Epithelial cell of esophagus (primary cell): ENCODE measurements at regions not wholly inside any gene's neighbourhood (a gene's known extent, or its start where the extent isn't known, plus 50 kb on each side); places are given as distances from the start of the nearest gene placed in this dataset.
A peak's percentile ranks its signal among the peaks of the same experiment; 100 is the strongest.

ENCODE experiments used
- DNase-seq: peaks from one replicate; pipeline ENCODE4 v3.0.0; 2010; ENCODE audit warnings: low read depth
- H3K4me3 ChIP-seq: 2 replicates; pipeline ENCODE4 v1.5.1; 2011; ENCODE audit warnings: mild to moderate bottlenecking, low read length, control low read depth
- TF ChIP-seq, protein P1 (sequence below): IDR thresholded peaks from 2 replicates; pipeline ENCODE4 v1.5.1; 2011; ENCODE audit warnings: low read depth, mild to moderate bottlenecking, low read length, control low read depth, inconsistent platforms; ENCODE audit not compliant: insufficient read depth; ENCODE audit errors: missing control alignments

DNA sequence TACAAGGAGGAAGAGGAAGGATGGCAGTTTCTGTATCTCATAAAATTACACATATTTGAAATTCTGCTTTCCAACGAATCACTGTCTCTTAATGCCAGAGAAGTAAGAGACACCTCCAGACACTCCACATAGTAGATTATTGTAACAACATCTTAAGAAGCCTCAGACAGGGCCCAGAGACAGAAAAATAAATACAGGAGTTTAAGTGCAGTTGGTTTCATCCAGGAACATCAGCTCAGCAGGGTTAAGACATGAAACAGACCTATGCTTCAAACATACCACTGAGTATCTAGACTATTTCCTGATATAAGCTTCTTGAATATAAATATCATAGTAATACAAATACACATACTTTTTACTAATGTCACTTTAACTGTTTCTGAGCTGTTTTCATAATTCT lies 290.3 kb downstream of the ADAMTS20 start:
- TF ChIP-seq, protein P1, sequence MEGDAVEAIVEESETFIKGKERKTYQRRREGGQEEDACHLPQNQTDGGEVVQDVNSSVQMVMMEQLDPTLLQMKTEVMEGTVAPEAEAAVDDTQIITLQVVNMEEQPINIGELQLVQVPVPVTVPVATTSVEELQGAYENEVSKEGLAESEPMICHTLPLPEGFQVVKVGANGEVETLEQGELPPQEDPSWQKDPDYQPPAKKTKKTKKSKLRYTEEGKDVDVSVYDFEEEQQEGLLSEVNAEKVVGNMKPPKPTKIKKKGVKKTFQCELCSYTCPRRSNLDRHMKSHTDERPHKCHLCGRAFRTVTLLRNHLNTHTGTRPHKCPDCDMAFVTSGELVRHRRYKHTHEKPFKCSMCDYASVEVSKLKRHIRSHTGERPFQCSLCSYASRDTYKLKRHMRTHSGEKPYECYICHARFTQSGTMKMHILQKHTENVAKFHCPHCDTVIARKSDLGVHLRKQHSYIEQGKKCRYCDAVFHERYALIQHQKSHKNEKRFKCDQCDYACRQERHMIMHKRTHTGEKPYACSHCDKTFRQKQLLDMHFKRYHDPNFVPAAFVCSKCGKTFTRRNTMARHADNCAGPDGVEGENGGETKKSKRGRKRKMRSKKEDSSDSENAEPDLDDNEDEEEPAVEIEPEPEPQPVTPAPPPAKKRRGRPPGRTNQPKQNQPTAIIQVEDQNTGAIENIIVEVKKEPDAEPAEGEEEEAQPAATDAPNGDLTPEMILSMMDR = no peak
- no peak overlapping the region for H3K4me3 ChIP-seq
- DNase-seq = no peak

DNA sequence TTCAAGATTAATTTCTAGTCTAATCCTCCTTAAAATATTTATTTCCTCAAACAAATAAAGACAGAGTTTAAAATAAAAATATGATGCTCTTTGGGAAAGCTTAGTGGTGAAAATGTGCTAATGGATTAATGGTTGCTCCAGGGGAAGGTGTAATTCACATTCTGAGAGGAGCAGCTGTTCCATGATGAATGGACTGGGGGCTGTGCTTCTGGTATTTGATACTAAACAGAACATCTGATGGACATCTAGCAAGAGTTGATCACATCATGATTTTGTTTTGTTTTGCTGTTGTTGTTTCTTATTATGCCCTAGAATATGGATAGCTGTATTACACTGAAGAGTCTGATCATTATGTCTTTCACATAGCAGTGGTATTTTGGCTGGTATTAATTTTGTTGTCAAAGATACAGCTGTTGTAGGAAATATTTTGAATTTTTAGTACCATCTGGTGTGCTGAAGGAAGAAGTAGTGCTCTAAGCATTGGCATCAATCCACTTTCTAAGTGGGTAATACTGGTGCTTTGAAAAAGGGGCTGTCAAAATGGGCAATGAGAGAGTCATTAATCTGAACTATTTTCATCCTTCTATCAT lies 296.4 kb downstream of the ADAMTS20 start:
- TF ChIP-seq, protein P1 = no peak
- no peak for DNase-seq
- H3K4me3 ChIP-seq = no peak overlapping the region

DNA sequence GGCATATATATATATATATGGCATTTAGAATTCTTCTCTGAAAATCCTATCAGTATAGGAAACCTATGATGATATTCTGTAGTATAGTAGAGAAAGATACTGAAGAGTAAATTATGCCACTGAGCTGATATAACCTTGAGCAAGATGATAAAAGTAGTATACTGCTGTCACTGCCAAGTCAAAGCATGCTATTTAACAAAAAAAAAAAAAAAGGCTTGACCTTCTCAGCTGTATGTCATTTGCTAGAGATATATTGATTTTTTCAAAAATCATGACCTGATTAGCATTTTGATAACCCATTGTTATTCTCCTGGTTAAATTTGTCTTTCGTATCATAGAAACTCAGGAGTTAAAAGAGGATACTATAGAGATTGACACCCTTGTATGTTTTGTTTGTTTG lies 299.4 kb downstream of the ADAMTS20 start:
- TF ChIP-seq, protein P1 = no peak
- no peak overlapping the region for H3K4me3 ChIP-seq
- DNase-seq = no peak

DNA sequence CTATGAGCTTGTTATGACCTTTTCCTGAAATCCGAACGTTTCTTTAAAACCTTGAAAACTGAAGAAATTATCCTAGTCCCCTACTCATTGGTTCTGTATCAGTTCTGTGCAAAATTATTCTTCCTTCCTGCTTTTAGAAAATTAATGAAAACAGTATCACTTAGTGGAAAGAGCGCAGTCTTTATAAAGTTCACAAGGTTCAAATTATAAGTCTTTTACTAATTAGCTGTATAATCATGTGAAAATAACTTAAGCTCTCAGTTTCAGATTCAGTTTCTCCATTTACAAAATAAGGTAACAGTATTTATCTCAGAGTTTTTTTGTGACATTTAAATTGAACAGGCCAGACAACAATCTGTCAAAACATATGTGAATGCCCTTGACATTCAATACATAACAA lies 306.1 kb downstream of the ADAMTS20 start:
- TF ChIP-seq, protein P1 = no peak
- DNase-seq = no peak
- no peak overlapping the region for H3K4me3 ChIP-seq

DNA sequence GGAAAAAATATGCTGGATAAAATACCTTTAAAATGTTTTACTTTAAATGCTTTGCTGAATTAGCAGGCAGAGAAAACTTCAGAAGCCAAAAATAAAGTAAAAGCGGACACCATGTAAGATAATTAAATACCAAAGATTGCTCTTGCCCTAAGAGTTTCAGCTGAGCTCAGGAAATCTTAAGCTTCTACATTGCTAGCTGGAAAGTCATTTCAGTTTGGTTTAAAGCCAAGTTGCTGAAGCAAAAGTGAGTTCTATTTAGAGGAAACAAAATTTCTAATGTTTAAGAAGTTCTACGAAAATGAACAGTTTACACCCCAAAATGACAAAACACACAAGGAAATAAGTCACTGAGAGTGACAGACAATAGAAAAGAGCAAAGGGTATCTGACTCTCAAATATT lies 310.0 kb downstream of the ADAMTS20 start:
- TF ChIP-seq, protein P1 = no peak
- H3K4me3 ChIP-seq = no peak overlapping the region
- DNase-seq = no peak

DNA sequence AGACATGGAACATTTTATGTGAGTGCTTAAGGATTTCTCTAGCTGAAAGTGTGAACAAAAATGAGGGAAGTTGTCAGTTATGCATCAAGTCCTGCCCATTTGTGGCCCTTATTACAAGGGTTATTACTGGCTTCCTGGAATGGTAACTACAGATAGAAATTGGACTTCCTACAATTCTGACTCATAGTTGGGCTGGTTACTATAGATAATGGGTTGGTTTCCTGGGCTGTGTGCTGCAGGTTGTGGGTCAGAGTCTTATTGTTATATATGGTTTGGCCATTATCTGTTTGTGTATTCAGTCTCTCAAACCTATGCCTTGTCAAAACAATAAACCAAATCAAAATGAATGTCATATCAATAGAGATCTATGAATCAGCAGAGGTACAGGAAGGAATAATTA lies 313.7 kb downstream of the ADAMTS20 start:
- no peak overlapping the region for H3K4me3 ChIP-seq
- peak; percentile 1 for DNase-seq
- TF ChIP-seq, protein P1 = no peak

DNA sequence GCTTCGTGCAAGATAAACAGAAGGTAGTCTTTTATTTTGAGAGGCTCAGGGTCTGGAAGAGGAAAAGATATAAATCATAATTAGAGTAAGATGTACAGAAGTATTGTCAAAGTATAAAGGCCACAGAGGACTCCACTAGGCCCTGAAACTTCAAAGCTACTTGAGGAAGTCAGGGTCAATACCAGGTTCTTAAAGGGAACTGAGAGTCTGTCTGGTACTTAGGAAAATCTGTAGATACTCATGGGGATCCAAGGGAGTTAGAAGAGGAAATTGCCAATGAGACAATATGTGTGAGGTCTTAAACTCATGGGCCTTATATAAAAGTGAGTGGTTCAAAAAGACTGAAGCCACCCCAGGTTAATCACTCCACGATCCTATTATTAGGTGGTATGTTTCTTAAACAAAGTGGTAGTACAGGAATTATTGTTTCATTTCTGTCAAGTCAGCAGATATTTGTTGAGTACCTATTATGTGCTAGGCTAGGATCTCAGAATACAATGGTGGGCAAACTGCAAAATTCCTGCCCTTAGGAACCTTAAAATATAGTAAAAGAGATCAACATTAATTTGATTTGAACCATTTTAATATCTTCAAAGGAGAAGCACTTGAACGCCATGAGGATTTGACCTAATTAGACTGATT lies 314.6 kb downstream of the ADAMTS20 start:
- H3K4me3 ChIP-seq = no peak overlapping the region
- TF ChIP-seq, protein P1 = no peak
- no peak for DNase-seq
